Ovary (tissue), 3 donors: ENCODE measurements at regions not wholly inside any gene's neighbourhood (a gene's known extent, or its start where the extent isn't known, plus 50 kb on each side); places are given as distances from the start of the nearest gene placed in this dataset.

Source experiments
- POLR2A ChIP-seq: fragments of 450-650 bp; IDR thresholded peaks from one replicate; pipeline ENCODE4 v1.6.1; 2017; ENCODE audit warnings: antibody characterized with exemption, mild to moderate bottlenecking, moderate library complexity
- TF ChIP-seq, protein P1 (sequence below), 3 donors: fragments of 450-650 bp in 2 of 3; fragments of 200-600 bp in 1 of 3; IDR thresholded peaks; one replicate each; pipeline versions ENCODE4 v1.5.1 to v1.8.0; 2016 to 2022; ENCODE audit warnings: antibody characterized with exemption in 3 of 3, mild to moderate bottlenecking in 1 of 3
- donor health status: DM: no; HTN: no; CAD: no.

GRCh38 chr3:126264381-126264780 is 84.0 kb upstream of the ALDH1L1 start:
- TF ChIP-seq, protein P1, sequence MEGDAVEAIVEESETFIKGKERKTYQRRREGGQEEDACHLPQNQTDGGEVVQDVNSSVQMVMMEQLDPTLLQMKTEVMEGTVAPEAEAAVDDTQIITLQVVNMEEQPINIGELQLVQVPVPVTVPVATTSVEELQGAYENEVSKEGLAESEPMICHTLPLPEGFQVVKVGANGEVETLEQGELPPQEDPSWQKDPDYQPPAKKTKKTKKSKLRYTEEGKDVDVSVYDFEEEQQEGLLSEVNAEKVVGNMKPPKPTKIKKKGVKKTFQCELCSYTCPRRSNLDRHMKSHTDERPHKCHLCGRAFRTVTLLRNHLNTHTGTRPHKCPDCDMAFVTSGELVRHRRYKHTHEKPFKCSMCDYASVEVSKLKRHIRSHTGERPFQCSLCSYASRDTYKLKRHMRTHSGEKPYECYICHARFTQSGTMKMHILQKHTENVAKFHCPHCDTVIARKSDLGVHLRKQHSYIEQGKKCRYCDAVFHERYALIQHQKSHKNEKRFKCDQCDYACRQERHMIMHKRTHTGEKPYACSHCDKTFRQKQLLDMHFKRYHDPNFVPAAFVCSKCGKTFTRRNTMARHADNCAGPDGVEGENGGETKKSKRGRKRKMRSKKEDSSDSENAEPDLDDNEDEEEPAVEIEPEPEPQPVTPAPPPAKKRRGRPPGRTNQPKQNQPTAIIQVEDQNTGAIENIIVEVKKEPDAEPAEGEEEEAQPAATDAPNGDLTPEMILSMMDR (IDR thresholded peaks at IDR 0.05) = no peak
- no peak for TF ChIP-seq POLR2A
